ENCODE measurements at regions not wholly inside any gene's neighbourhood (a gene's known extent, or its start where the extent isn't known, plus 50 kb on each side); places are given as distances from the start of the nearest gene placed in this dataset.

DNA sequence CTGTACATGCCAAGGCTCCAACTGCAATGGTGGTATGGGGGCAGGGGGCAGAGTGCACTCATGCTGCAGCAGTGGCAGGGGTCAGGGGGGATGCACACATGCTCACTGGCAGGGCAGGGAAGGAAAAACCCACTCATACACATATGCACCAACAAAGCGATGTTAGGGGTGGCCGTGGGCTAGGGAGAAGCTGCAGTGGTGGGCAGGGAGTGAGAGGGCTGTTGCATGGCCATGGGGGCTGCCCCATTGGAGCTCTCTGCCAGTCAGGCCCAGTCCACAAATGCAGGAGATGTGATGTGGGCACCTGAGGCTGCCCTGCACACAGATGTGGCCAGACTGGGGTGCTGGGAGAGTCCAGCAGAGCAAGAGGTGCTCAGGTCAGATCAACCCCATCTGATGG, 238.1 kb upstream of the NXPH2 start:
- Histone ChIP-seq H3K36me3 (replicated peaks in 1 of 2; ENCODE audit: control extremely low read depth in 1 of 2, control insufficient read depth in 1 of 2, extremely low read depth in 1 of 2, insufficient read depth in 2 of 2, low read length in 1 of 2) (no peaks in the 10 kb centered on the region), H3K9ac (ENCODE audit: low read length) (no peak overlapping the region), H3K4me2 (replicated peaks; ENCODE audit: low read depth, low read length, poor library complexity, severe bottlenecking) (no peak overlapping the region), H3K4me3 (ENCODE audit: control extremely low read depth in 1 of 5, extremely low read depth in 1 of 5, insufficient read depth in 1 of 5, low read depth in 2 of 5, low read length in 4 of 5) (no peak overlapping the region), H4K20me1 (ENCODE audit: control insufficient read depth, insufficient read depth, low read length, poor library complexity, severe bottlenecking) (no peaks in the 10 kb centered on the region), H2AFZ (ENCODE audit: insufficient read depth, low read depth, low read length, poor library complexity, severe bottlenecking) (no peak overlapping the region), H3K79me2 (ENCODE audit: control insufficient read depth, insufficient read depth, low read length) (no peaks in the 10 kb centered on the region), H3K27ac (ENCODE audit: low read length in 2 of 2) (no peak overlapping the region), H3K27me3 (replicated peaks in 1 of 4; ENCODE audit: control extremely low read depth in 1 of 4, control insufficient read depth in 3 of 4, insufficient read depth in 4 of 4, low read length in 3 of 4) (no peaks in the 10 kb centered on the region), H3K9me3 (ENCODE audit: control extremely low read depth in 1 of 3, control insufficient read depth in 2 of 3, insufficient read depth in 1 of 3, low read length in 2 of 3) (peaks cover 0 to 18% (median 0%) of the 10 kb centered on the region in 3 donors), H3K4me1 (ENCODE audit: control insufficient read depth in 2 of 2, insufficient read depth in 2 of 2, low read length in 2 of 2) (no peaks in the 10 kb centered on the region)
- TF ChIP-seq EZH2 (IDR thresholded peaks at IDR 0.05; ENCODE audit: borderline replicate concordance, insufficient read depth, low read depth, low read length, poor library complexity, severe bottlenecking), result no peak
- TF ChIP-seq, protein P1, sequence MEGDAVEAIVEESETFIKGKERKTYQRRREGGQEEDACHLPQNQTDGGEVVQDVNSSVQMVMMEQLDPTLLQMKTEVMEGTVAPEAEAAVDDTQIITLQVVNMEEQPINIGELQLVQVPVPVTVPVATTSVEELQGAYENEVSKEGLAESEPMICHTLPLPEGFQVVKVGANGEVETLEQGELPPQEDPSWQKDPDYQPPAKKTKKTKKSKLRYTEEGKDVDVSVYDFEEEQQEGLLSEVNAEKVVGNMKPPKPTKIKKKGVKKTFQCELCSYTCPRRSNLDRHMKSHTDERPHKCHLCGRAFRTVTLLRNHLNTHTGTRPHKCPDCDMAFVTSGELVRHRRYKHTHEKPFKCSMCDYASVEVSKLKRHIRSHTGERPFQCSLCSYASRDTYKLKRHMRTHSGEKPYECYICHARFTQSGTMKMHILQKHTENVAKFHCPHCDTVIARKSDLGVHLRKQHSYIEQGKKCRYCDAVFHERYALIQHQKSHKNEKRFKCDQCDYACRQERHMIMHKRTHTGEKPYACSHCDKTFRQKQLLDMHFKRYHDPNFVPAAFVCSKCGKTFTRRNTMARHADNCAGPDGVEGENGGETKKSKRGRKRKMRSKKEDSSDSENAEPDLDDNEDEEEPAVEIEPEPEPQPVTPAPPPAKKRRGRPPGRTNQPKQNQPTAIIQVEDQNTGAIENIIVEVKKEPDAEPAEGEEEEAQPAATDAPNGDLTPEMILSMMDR (IDR thresholded peaks at IDR 0.05), result no peak
- POLR2A ChIA-PET, result no interaction called here
- H3K27ac Mint-ChIP-seq, result no peak overlapping the region
- 75% methylated on average over 2 of the region's 2 CpGs for WGBS (ENCODE audit: insufficient coverage)
- no peak for ATAC-seq (ENCODE audit: low read depth)
- H3K4me1 Mint-ChIP-seq, result no peaks in the 10 kb centered on the region
- intact Hi-C loops (cut with micrococcal nuclease), result no loop called here
- no peak overlapping the region for H3K4me3 Mint-ChIP-seq
- H3K9me3 Mint-ChIP-seq (ENCODE audit: insufficient read depth), result peaks cover 2% of the 10 kb centered on the region
- no peaks in the 10 kb centered on the region for H3K27me3 Mint-ChIP-seq
- CTCF ChIA-PET, result no interaction called here
- DNase-seq, result no peak

GRCh38 chr2:139007130-139007529, 226.9 kb upstream of the NXPH2 start:
- no peaks in the 10 kb centered on the region for H3K27me3 ChIP-seq (replicated peaks in 1 of 4; ENCODE audit: control extremely low read depth in 1 of 4, control insufficient read depth in 3 of 4, insufficient read depth in 4 of 4, low read length in 3 of 4)
- no peak overlapping the region for H3K4me3 ChIP-seq (ENCODE audit: control extremely low read depth in 1 of 5, extremely low read depth in 1 of 5, insufficient read depth in 1 of 5, low read depth in 2 of 5, low read length in 4 of 5)
- ChIA-PET POLR2A (no interaction called here), CTCF (no interaction called here)
- H2AFZ ChIP-seq (ENCODE audit: insufficient read depth, low read depth, low read length, poor library complexity, severe bottlenecking), result no peak overlapping the region
- Mint-ChIP-seq H3K27ac (no peak overlapping the region), H3K9me3 (ENCODE audit: insufficient read depth) (no peaks in the 10 kb centered on the region), H3K4me3 (no peak overlapping the region), H3K4me1 (no peaks in the 10 kb centered on the region), H3K27me3 (no peaks in the 10 kb centered on the region)
- H3K27ac ChIP-seq (ENCODE audit: low read length in 2 of 2), result no peak overlapping the region
- ATAC-seq (ENCODE audit: low read depth) (no peak), DNase-seq (no peak)
- TF ChIP-seq EZH2 (IDR thresholded peaks at IDR 0.05; ENCODE audit: borderline replicate concordance, insufficient read depth, low read depth, low read length, poor library complexity, severe bottlenecking), result no peak
- TF ChIP-seq, protein P1 (IDR thresholded peaks at IDR 0.05), result no peak
- no peaks in the 10 kb centered on the region for H3K4me1 ChIP-seq (ENCODE audit: control insufficient read depth in 2 of 2, insufficient read depth in 2 of 2, low read length in 2 of 2)
- H3K4me2 ChIP-seq (replicated peaks; ENCODE audit: low read depth, low read length, poor library complexity, severe bottlenecking), result no peak overlapping the region
- no peaks in the 10 kb centered on the region for H3K79me2 ChIP-seq (ENCODE audit: control insufficient read depth, insufficient read depth, low read length)
- no peaks in the 10 kb centered on the region for H4K20me1 ChIP-seq (ENCODE audit: control insufficient read depth, insufficient read depth, low read length, poor library complexity, severe bottlenecking)
- H3K9ac ChIP-seq (ENCODE audit: low read length), result no peak overlapping the region
- intact Hi-C loops (cut with micrococcal nuclease), result no loop called here
- H3K9me3 ChIP-seq (ENCODE audit: control extremely low read depth in 1 of 3, control insufficient read depth in 2 of 3, insufficient read depth in 1 of 3, low read length in 2 of 3), result no peaks in the 10 kb centered on the region
- no peaks in the 10 kb centered on the region for H3K36me3 ChIP-seq (replicated peaks in 1 of 2; ENCODE audit: control extremely low read depth in 1 of 2, control insufficient read depth in 1 of 2, extremely low read depth in 1 of 2, insufficient read depth in 2 of 2, low read length in 1 of 2)

Measured in B cell (primary cell).